K562 (cell line): ENCODE measurements at regions not wholly inside any gene's neighbourhood (a gene's known extent, or its start where the extent isn't known, plus 50 kb on each side); places are given as distances from the start of the nearest gene placed in this dataset.

Experiments used
- ATAC-seq: fragments of 200-7000 bp; cut with Tn5 transposase; 3 replicates; pipeline ENCODE4 v1.9.1; 2020; ENCODE audit warnings: moderate library complexity
- BruUV-seq: library from RNA; stranded (reverse); fragments of 400-500 nt; replicated peaks from 2 replicates; lab custom pipeline; 2021; lab: Mats Ljungman, UMichigan
- CTCF ChIA-PET: fragments of 300-600 bp; formaldehyde crosslinking; extraction: SDS; loops from one replicate; lab custom pipeline; 2021; ENCODE audit warnings: low intra/inter-chr PET ratio; lab: Yijun Ruan, JAX
- POLR2A ChIA-PET: fragments of 300-600, 350-650 bp; sonication (Branson Sonifier 250); formaldehyde crosslinking; extraction: SDS; loops from one replicate; lab custom pipeline; 2021; ENCODE audit warnings: antibody characterized with exemption, inconsistent platforms; lab: Yijun Ruan, JAX
- DNase-seq, 4 experiments: peaks; one replicate each; pipeline versions ENCODE4 v3.0.0 to v3.0.0-alpha.2; 2011 to 2018; ENCODE audit warnings: low spot score in 3 of 4, mixed read lengths in 3 of 4; ENCODE audit errors: extremely low read depth in 1 of 4
- FAIRE-seq: peaks from 2 replicates; lab custom pipeline; 2011; peaks lifted over from hg19 to GRCh38; lab: Jason Lieb, UNC
- H2AFZ ChIP-seq: 2 replicates; pipeline ENCODE4 v1.6.0; 2011; ENCODE audit warnings: low read depth, low read length, control low read depth, inconsistent platforms
- H3K27ac ChIP-seq: fragments of 200-600 bp; 3 replicates; pipeline ENCODE4 v1.8.0; 2011; ENCODE audit warnings: low read depth, mild to moderate bottlenecking, control low read depth, inconsistent platforms, low read length, moderate library complexity, mixed read lengths; ENCODE audit errors: extremely low read depth
- H3K27me3 ChIP-seq, 2 experiments: fragments of 300-600 bp in 1 of 2; 2 replicates in 1 of 2; 3 replicates in 1 of 2; pipeline versions ENCODE4 v1.6.0 to v1.8.0; 2011; ENCODE audit warnings: inconsistent platforms in 2 of 2, low read length in 2 of 2, mild to moderate bottlenecking in 1 of 2, mixed read lengths in 1 of 2, moderate library complexity in 1 of 2; ENCODE audit not compliant: control insufficient read depth in 2 of 2, insufficient read depth in 2 of 2
- H3K36me3 ChIP-seq: fragments of 300-600 bp; 3 replicates; pipeline ENCODE4 v1.8.0; 2011; ENCODE audit warnings: mild to moderate bottlenecking, low read length, inconsistent platforms; ENCODE audit not compliant: control insufficient read depth, insufficient read depth
- H3K4me1 ChIP-seq, 2 experiments: fragments of 200-600 bp in 1 of 2; replicated peaks in 1 of 2; 2 replicates in 1 of 2; 3 replicates in 1 of 2; pipeline versions ENCODE4 v1.5.1 to v1.8.0; 2011; ENCODE audit warnings: inconsistent platforms in 2 of 2, low read length in 2 of 2, mild to moderate bottlenecking in 1 of 2, mixed read lengths in 1 of 2, moderate library complexity in 1 of 2; ENCODE audit not compliant: control insufficient read depth in 2 of 2, insufficient read depth in 2 of 2
- H3K4me2 ChIP-seq: 2 replicates; pipeline ENCODE4 v1.6.1; 2011; ENCODE audit warnings: low read length, control low read depth, inconsistent platforms, mixed read lengths; ENCODE audit not compliant: insufficient read depth
- H3K4me3 ChIP-seq: fragments of 200-600 bp; sonication (generic), shearing (Covaris generic); 2 replicates; pipeline ENCODE4 v1.5.1; 2016; ENCODE audit warnings: control low read depth, inconsistent platforms
- H3K79me2 ChIP-seq: fragments of 200-600 bp; 3 replicates; pipeline ENCODE4 v1.8.0; 2011; ENCODE audit warnings: low read length, inconsistent platforms; ENCODE audit not compliant: control insufficient read depth, insufficient read depth
- H3K9ac ChIP-seq, 2 experiments: 2 replicates each; pipeline versions ENCODE4 v1.6.0 to v1.6.1; 2011; ENCODE audit warnings: low read depth in 2 of 2, low read length in 2 of 2, control low read depth in 1 of 2, inconsistent platforms in 1 of 2, mild to moderate bottlenecking in 1 of 2, mixed read lengths in 1 of 2; ENCODE audit not compliant: insufficient read depth in 1 of 2
- H3K9me1 ChIP-seq: one replicate; pipeline ENCODE4 v1.6.0; 2011; ENCODE audit warnings: inconsistent platforms, mild to moderate bottlenecking, low read length, moderate library complexity; ENCODE audit not compliant: control insufficient read depth, insufficient read depth
- H3K9me3 ChIP-seq: replicated peaks from 2 replicates; pipeline ENCODE4 v1.5.1; 2011; ENCODE audit warnings: low read depth, low read length, inconsistent platforms; ENCODE audit not compliant: control insufficient read depth, insufficient read depth
- H4K20me1 ChIP-seq: replicated peaks from 2 replicates; pipeline ENCODE4 v1.6.1; 2011; ENCODE audit warnings: low read length, inconsistent platforms, mixed read lengths; ENCODE audit not compliant: control insufficient read depth, insufficient read depth
- CEBPG ChIP-seq, 3 experiments: fragments of 200-800 bp in 1 of 3; sonication (Bioruptor generic) in 1 of 3; sonication (generic) in 1 of 3; formaldehyde crosslinking in 1 of 3; IDR thresholded peaks in 2 of 3; conservative IDR thresholded peaks in 1 of 3; 2 replicates each; pipeline versions ENCODE4 v1.6.1 to v1.8.0; 2016 to 2022; ENCODE audit warnings: missing compliant biosample characterization in 2 of 3, missing genetic modification characterization in 2 of 3, mild to moderate bottlenecking in 1 of 3, missing genetic modification reagents in 1 of 3
- GABPB1 ChIP-seq: sonication (generic); formaldehyde crosslinking; IDR thresholded peaks from 2 replicates; pipeline ENCODE4 v1.8.0; 2022; ENCODE audit warnings: mild to moderate bottlenecking, missing genetic modification reagents
- GTF2A2 ChIP-seq: IDR thresholded peaks from 2 replicates; pipeline ENCODE4 v1.6.1; 2016; ENCODE audit warnings: mild to moderate bottlenecking, missing genetic modification characterization, missing compliant biosample characterization
- IRF2 ChIP-seq: sonication (generic); formaldehyde crosslinking; IDR thresholded peaks from 2 replicates; pipeline ENCODE4 v1.8.1; 2022; ENCODE audit warnings: mild to moderate bottlenecking, missing genetic modification reagents
- MBD2 ChIP-seq: sonication (generic); IDR thresholded peaks from 2 replicates; pipeline ENCODE4 v1.6.1; 2016; ENCODE audit warnings: low read depth, borderline replicate concordance
- NR2F6 ChIP-seq: fragments of 450-650 bp; formaldehyde crosslinking; IDR thresholded peaks from 2 replicates; pipeline ENCODE4 v1.4.0; 2020; ENCODE audit warnings: mild to moderate bottlenecking
- POLR2B ChIP-seq: fragments of 450-650 bp; IDR thresholded peaks from 2 replicates; pipeline ENCODE4 v1.6.1; 2018; ENCODE audit warnings: low read depth; ENCODE audit not compliant: partially characterized antibody
- RBM34 ChIP-seq: fragments of 200-400 bp; formaldehyde crosslinking; IDR thresholded peaks from 2 replicates; pipeline ENCODE4 v1.6.1; 2018; ENCODE audit warnings: low read length, borderline replicate concordance; ENCODE audit not compliant: insufficient read depth
- SIN3B ChIP-seq: fragments of 450-650 bp; IDR thresholded peaks from 2 replicates; pipeline ENCODE4 v1.6.1; 2017; ENCODE audit warnings: low read depth, mild to moderate bottlenecking, moderate library complexity
- ZFPM2 ChIP-seq: fragments of 250-450 bp; sonication (Bioruptor Pico); IDR thresholded peaks from 2 replicates; pipeline ENCODE4 v1.5.1; 2022; ENCODE audit warnings: mild to moderate bottlenecking
- ZSCAN29 ChIP-seq: fragments of 450-650 bp; IDR thresholded peaks from 2 replicates; pipeline ENCODE4 v1.6.1; 2017
- WGBS: fragments of 100-300 bp; shearing (Covaris generic); methylation state at CpG from one replicate; pipeline ENCODE4 v1.1.6; 2016; ENCODE audit warnings: low coverage, mixed read lengths; ENCODE audit not compliant: insufficient coverage; ENCODE audit errors: missing lambda C conversion rate; 5-methylcytosine and 5-hydroxymethylcytosine counted together
- in situ Hi-C: fragments of 300-500 bp; cut with MboI; formaldehyde crosslinking; loops from 4 replicates; pipeline ENCODE4 v1.15.0; 2018; ENCODE audit warnings: inconsistent platforms, mixed read lengths
- intact Hi-C: fragments of 100-400 bp; cut with micrococcal nuclease; formaldehyde crosslinking; loops from 2 replicates; pipeline ENCODE4 v1.14.2; 2022
- TF ChIP-seq, protein P1 (sequence below): sonication (generic); formaldehyde crosslinking; IDR thresholded peaks from 2 replicates; pipeline ENCODE4 v1.5.0; 2020; ENCODE audit warnings: missing genetic modification reagents
- TF ChIP-seq, protein P2 (sequence below): fragments of 250-450 bp; sonication (Bioruptor Pico); IDR thresholded peaks from 2 replicates; pipeline ENCODE4 v1.8.0; 2022; ENCODE audit warnings: inconsistent platforms, mild to moderate bottlenecking, moderate library complexity, borderline replicate concordance
- TF ChIP-seq, protein P3 (sequence below): fragments of 250-450 bp; sonication (Bioruptor Pico); IDR thresholded peaks from 2 replicates; pipeline ENCODE4 v1.8.0; 2021; ENCODE audit warnings: moderate library complexity, mild to moderate bottlenecking, inconsistent platforms

DNA sequence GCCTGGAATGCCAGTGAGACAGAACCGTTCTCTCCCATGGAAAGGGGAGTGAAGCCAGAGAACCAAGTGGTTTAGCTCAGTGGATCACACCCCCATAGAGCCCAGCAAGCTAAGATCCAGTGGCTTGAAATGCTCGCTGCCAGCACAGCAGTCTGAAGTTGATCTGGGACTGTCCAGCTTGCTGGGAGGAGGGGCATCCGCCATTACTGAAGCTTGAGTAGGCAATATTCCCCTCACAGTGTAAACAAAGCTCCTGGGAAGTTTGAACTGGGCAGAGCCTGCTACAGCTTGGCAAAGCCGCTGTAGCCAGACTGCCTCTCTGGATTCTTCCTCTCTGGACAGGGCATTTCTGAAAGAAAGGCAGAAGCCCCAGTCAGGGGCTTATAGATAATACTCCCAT, 374.3 kb upstream of the DCN start:
- 66% methylated on average over 4 of the region's 4 CpGs for WGBS
- no peak for ATAC-seq
- Histone ChIP-seq H3K4me2 (no peak overlapping the region), H2AFZ (no peak overlapping the region), H3K27me3 (no peaks in the 10 kb centered on the region), H3K79me2 (peaks cover 21% of the 10 kb centered on the region), H3K4me3 (no peak overlapping the region), H3K36me3 (no peaks in the 10 kb centered on the region), H3K9me1 (no peaks in the 10 kb centered on the region), H3K9me3 (no peaks in the 10 kb centered on the region), H4K20me1 (0 out of 2 replicates have a peak, but pooled peaks cover 4% of the 10 kb centered on the region), H3K27ac (no peak overlapping the region), H3K9ac (no peak overlapping the region), H3K4me1 (peaks cover 0 to 8% of the 10 kb centered on the region in 2 experiments; a peak in 3 of 5 replicates)
- TF ChIP-seq SIN3B (no peak), CEBPG (CRISPR knock-in tag; IDR thresholded peaks at IDR 0.05) (no peak), CEBPG (tag; conservative IDR thresholded peaks at IDR 0.05 in 1 of 2, IDR thresholded peaks at IDR 0.05 in 1 of 2) (no peak), POLR2B (no peak), MBD2 (no peak), IRF2 (no peak), GTF2A2 (no peak), GABPB1 (no peak), NR2F6 (CRISPR knock-in tag) (no peak), ZSCAN29 (no peak), ZFPM2 (CRISPR knock-in tag) (no peak), RBM34 (no peak)
- TF ChIP-seq, protein P1, sequence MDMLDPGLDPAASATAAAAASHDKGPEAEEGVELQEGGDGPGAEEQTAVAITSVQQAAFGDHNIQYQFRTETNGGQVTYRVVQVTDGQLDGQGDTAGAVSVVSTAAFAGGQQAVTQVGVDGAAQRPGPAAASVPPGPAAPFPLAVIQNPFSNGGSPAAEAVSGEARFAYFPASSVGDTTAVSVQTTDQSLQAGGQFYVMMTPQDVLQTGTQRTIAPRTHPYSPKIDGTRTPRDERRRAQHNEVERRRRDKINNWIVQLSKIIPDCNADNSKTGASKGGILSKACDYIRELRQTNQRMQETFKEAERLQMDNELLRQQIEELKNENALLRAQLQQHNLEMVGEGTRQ (CRISPR knock-in tag) = no peak
- TF ChIP-seq, protein P2, sequence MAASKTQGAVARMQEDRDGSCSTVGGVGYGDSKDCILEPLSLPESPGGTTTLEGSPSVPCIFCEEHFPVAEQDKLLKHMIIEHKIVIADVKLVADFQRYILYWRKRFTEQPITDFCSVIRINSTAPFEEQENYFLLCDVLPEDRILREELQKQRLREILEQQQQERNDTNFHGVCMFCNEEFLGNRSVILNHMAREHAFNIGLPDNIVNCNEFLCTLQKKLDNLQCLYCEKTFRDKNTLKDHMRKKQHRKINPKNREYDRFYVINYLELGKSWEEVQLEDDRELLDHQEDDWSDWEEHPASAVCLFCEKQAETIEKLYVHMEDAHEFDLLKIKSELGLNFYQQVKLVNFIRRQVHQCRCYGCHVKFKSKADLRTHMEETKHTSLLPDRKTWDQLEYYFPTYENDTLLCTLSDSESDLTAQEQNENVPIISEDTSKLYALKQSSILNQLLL (CRISPR knock-in tag) = no peak
- TF ChIP-seq, protein P3, sequence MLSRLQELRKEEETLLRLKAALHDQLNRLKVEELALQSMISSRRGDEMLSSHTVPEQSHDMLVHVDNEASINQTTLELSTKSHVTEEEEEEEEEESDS (CRISPR knock-in tag) = no peak
- in situ Hi-C loops = no loop called here
- CTCF ChIA-PET = no interaction called here
- BruUV-seq = no TSS peak
- no peak for DNase-seq
- intact Hi-C loops = no loop called here
- FAIRE-seq = no peak
- POLR2A ChIA-PET = interaction anchor here (0.6 to 0.7 kb wide), 3 partner anchors 91 to 1874 kb away, joined by 3 read pairs; no protein-coding TSS in a partner anchor
